ENCODE measurements at regions not wholly inside any gene's neighbourhood (a gene's known extent, or its start where the extent isn't known, plus 50 kb on each side); places are given as distances from the start of the nearest gene placed in this dataset.

DNA sequence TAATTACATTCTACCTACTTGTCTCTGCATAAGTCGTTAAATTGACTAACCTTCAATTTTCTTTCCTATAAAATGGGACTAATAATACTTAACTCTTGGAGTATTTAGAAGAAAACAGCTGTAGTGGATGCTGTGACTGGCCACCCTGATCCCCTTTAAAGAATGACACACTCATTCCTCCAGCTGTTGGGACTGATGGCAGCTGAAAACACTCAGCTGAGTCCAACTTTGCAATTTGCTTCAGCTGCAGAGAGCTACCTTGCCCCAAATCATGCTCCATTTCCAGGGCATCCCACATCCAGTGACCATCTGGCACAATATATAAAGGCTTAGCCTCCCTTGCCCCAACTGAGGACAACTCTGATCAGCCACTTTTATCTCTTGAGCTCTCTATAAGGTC, 89.1 kb downstream of the MID1IP1 start:
- no peak for DNase-seq

DNA sequence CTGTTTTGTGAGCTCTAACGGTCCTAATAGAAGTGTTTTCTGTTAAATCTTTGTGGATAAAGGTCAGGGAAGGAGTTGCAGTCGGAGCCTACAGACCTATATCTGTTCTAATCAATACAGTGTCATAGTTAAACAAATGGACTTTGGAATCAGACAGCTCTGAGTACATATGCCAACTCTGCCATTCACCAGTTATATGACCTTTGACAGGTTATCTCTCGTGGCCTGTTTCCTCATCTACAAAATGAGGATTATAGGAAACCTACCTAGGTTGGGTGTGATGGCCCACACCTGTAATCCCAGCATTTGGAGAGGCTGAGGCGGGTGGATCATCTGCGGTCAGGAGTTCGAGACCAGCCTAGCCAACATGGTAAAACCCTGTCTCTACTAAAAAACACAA, 89.7 kb downstream of the MID1IP1 start:
- no peak for DNase-seq

DNA sequence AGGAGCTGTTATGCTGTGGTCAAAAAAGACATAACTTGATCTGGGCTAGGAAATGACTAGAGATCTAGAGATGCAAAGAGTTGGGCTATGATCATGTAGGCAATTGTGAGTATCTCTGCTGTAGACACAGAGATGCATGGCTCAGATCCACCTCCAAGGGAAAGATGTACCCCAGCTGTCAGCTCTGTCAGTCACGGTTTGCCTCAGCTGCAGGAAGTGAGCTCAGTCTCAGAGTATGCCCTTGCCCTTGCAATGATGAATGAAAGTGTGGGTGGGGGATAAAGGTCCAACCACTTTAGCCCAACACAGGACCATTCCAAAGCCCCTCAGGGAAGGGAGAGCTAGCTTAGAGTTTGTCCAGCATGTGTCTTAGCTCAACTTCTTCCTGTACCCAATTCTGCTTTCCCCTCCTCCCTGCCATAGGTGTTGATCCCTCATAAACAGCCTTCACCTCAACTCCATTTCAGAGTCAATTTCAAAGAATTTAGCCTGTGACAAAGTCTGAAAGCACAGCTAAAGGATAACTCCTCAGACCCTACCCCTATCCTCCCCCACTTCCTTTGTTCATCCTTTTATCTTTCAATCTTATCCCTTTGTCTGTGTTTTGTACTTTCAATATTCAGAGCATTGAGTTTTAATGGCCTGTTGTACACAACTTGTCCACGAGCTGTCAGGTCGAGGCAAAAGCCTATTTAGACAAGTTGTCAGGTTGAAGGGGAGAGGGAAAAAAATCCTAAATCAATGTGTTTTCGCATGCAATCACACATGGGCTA, 90.6 kb downstream of the MID1IP1 start:
- peak; percentile 29 for DNase-seq

- DNase-seq: no peak
Measured at GRCh38 chrX:38893441-38893840, 92.2 kb downstream of the MID1IP1 start.

DNA sequence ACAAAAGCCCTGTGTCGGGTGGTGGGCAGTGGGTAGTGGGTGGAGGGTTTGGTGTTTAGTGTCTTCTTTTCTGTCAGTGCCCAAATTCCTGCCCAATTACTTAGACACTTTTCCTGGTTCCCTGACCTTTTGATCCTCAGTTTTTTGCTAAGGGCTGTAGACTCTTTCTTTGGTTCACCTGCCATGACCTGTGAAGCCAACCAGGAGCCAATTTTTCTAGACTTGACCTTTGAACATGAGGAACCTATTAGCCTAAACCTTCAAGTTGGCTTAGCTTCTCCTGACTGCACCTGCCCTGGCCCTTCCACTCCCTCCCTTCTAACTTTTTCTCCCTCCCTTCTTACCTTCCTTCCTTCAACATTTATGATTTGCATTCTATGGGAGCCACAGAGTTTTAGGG, 94.5 kb downstream of the MID1IP1 start:
- DNase-seq: no peak

DNA sequence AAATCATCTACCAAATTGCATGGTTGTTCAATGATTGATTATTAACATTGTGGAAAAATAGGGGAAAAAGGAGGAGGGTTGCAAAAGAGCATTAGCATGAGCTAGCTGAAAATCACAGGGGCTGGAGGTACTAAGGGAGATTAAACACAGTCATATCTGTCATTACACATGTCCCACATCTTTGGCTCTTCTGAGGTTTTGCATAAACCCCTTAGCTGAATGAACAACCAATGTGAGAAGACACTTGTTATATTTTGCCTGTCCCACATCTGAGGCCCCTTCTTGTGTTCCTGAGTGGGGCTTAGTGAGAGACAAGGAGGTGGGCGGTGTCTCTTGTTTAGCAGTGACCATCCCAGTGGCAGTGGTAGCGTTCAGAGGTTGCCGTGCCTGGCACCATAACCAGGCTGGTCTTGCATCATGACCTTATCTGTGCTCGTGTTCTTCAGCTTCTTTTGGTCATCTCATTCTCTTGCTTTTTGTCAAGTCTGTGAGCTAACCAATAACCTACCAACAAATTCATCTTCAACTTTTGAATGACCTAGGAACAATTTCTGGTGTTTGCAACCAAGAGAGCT, 95.6 kb downstream of the MID1IP1 start:
- DNase-seq: no peak

- no peak for DNase-seq
Measured at GRCh38 chrX:38898261-38898660, 97.0 kb downstream of the MID1IP1 start.

- no peak for DNase-seq
Measured at GRCh38 chrX:38899650-38900049, 98.4 kb downstream of the MID1IP1 start.

GRCh38 chrX:38900719-38901118, 99.5 kb downstream of the MID1IP1 start:
- DNase-seq: no peak

DNA sequence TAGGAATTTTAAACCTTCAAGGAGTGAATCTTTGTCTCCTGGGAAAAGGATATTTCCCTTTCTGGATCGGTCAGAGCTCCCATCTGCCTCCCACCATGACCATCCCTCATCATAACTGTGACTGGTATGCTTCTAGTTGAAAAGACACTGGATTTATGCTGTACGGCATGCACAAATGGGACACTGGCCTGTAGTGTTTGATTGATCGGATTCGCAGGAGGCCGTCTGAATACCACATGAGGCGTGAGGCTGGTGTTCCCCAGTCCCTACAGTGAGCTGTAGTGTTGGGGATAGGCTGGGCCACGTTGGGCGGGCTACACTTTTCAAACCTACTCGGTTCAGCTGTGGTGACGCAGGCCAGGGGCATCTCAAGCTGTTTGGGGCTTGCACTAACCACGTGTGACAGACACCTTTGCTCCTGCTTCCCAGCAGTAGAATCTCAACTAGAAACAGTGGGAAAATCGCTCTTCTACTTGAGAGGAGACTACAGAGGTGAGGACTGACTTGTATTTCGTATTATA, 101.8 kb downstream of the MID1IP1 start:
- no peak for DNase-seq

GRCh38 chrX:38916801-38917200, 115.5 kb downstream of the MID1IP1 start:
- DNase-seq: no peak

DNA sequence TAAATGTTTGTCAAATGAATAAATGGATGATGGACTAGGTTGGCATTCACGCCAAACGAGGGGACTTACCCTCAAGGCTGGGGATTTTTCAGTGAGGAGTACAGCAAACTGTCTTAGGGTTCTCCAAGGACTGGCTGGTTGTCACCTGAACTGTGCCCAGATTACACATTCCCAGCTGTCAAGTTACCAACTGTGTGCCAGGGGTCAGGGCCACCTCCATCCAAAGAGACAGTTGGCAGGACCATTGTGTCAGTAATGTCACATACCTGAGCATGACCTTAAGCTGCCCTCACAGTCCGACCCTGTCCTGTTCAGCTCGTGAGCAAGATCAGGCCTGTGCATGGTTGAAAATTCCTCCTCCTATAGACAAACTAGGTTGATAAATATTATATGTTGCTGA, 116.7 kb downstream of the MID1IP1 start:
- DNase-seq: no peak

GRCh38 chrX:38919202-38919601, 117.9 kb downstream of the MID1IP1 start:
- no peak for DNase-seq

DNA sequence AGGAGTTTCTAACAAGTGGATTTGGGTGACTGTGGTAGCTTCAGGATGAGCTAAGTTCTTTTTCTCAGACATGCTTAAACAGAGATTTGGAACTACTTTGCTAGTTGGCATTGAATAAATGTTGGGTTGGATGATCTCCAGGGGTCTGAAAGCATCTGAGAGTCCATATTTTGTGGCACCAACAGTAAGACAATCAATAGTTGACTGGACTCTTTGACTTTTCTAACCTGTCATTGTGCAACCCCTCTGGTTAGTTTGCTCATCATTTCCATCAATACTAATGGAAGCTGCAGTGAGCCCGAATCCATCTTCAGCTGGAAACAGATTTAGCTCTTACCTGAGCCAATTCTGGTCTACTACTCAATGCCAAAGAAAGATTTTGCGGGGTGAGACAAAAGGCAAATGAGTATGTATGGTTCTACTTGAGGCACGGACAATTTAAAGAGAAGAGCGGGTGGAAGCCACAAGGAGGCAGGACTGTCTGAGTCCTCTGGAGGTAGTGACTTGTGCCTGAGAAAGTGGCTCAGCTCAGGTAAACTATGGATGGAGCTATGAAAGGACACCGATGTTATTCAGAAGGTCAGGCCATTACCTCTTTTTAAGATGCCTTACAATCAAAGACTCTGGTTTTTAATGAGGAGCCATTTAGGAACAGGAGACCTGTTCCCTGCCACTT, 118.7 kb downstream of the MID1IP1 start:
- DNase-seq: no peak

DNA sequence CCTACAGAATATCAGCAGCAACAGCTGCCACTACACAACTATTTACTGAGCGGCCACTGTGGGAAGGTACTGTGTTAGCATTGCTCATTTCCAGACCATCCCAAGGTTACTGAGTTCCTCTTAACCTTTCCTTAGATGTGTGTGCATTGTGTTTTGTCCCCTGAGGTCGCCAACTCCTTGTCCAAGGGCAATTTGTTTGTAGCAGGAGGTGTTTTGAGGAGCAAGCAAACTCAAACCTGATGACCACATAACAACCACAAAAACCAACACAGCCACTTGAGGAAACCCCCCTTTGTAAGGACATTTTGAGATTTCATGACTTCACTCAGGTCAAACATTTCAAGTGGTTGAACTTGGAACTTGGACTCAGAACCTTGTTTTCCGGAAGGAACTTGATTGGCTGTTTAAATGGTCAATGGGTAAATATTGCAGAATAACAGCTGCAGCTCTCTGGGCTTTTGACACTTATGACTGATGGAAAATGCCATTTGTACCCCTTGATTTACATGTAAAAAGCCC, 122.3 kb downstream of the MID1IP1 start:
- DNase-seq: no peak

DNA sequence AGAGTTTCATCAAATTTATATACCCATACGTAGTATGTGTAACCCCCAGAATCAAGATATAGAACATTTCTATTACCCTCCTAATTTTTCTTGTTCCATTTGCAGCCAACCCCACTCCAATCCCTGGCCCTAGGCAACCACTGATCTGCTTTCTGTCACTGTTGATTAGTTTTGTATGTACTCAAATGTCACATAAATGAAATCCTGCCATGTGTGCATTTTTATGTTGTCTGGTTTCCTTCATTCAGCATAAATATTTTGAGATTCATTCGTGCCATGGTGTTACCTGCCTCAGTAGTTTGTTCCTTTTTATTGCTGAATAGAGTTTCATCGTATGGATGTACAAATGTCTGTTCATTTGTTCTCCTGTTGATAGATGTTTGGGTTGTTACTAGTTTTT, 126.3 kb downstream of the MID1IP1 start:
- DNase-seq: no peak

DNA sequence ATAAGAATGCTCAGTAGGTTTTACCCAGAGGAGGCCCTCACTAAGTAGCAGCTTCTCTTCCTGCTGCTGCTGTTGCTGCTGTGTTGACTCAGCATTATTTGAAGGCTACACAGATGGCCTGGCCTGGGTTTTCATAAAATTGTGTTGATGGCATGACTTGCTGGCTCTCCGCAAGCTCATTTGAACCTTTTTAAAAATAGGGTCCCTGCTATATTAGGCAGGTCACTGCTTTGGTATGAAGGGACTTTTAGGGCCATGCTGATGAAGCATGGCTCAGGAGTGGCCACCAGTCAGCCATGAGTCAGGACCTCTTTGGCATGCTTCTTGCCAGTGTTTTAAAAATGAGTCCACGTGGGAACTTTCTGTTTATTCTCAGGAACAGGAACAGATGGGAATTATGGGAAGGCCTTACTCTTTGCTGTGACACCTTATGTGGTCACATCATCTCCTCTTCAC, 128.7 kb downstream of the MID1IP1 start:
- DNase-seq: no peak

DNA sequence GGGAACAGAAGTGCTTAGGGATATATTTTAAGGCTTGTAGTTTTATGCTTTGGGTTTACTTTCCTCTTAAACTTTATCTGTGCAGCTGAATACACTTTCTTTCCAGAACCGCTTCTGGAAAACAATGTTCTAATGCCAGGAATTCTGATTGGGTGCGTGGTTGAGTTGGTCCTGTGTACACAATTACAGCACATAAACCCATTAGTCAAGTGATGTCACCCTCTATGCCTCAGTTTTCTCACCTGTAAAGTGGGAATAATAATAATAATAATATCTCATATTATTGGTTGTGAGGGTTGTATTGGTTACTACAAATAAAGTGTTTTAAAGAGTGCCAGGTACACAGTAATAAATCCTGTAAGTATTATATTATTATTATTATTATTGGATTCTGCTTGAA, 129.2 kb downstream of the MID1IP1 start:
- no peak for DNase-seq

DNA sequence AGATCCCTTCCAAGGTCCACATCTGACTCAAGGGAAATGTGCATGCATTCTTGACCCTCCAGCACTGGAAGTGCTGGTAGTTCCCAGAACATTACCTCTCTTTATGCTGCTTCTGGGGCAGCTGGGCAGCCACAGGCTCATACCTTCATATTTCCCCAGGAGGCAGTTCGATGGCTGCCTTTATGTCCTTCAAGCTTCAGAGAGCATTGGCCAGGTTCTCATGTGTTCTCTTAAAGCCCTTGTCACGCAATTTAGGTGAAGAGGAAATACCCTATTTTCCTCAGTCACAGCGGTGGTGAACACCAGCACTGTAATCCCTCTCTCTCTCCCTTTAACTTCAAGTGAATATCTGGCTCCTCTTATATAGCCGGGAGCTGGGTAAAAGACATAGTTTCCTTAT, 134.3 kb downstream of the MID1IP1 start:
- no peak for DNase-seq

DNA sequence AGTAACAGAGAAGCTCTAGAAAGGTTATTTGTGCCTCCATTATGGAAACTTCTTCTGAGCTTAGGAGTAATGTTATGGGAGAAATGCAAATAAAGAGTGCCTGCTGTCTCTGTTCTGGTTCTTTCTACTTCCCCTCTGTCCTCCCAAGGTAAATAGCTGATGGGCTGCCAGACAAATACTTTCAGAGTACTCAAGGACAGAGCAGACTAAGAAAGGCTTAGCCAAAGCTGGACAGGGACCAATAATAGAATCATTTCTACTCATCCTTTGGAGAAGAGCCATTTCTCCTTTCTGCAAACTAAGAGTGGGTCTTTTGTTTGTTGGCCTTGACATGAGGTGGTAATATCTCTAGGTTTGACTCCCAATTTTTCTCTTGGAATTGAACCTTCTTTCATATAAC, 136.1 kb downstream of the MID1IP1 start:
- DNase-seq: no peak

DNA sequence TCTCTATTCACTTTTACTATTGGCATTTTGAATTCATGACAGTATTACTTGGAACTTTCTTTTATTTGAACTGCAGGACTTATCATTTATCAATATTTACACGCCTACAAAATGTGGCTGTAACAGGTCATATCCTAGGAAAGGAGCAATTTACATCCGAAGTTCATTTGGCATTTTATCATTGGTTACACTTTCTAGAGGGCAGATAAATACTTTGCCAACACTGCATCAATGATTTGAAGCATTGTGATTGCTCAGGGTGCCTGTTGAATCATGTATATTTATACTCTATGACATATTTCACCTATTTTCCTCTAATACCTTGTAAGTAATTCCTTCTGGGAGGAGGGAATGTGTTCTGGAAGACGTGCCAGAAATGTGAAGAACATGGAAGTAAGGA, 136.7 kb downstream of the MID1IP1 start:
- no peak for DNase-seq

GRCh38 chrX:38939067-38939466, 137.8 kb downstream of the MID1IP1 start:
- DNase-seq: no peak

DNA sequence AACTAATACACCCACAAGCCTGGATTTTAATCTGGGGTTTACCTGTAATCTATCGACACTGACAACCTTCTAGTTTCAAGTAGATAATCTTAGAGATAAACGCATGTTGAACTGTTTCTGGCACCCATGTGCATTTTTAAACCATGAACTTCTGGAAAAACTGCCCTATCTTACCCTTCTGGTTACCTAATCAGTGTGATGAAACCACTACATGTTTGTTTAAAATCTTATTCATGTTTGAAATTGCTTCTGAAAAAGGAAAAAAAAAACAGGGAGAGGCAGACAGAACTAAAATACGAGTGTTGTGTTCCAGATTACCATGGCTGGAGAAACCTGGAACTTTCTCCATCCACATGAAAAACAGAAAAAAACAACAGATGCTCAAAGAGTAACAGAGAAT, 139.3 kb downstream of the MID1IP1 start:
- no peak for DNase-seq

- no peak for DNase-seq
Measured at GRCh38 chrX:38941675-38942074, 140.4 kb downstream of the MID1IP1 start.

Data from activated CD4-positive, alpha-beta T cell treated with anti-CD3 and anti-CD28 coated beads for 48 hours (primary cell).